ENCODE measurements at regions not wholly inside any gene's neighbourhood (a gene's known extent, or its start where the extent isn't known, plus 50 kb on each side); places are given as distances from the start of the nearest gene placed in this dataset.

- peaks cover 0 to 8% (median 0%) of the 10 kb centered on the region in 12 donors for H3K9me3 ChIP-seq
- TF ChIP-seq CTCF (IDR thresholded peaks at IDR 0.05) (no peak), POLR2A (IDR thresholded peaks at IDR 0.05) (no peak)
- H3K27ac ChIP-seq: no peak overlapping the region
- H3K4me3 ChIP-seq: no peak overlapping the region
- no peaks in the 10 kb centered on the region for H3K4me1 ChIP-seq
- ATAC-seq (no peak), DNase-seq (no peak)
- intact Hi-C loops (cut with DNase I): loop anchor here in 1 of 10 donors (2.0 kb wide), 1 partner anchor 53 kb away; no protein-coding TSS in a partner anchor
- WGBS, 4 donors: 92 to 98% (median 96%) methylated on average over 1 of the region's 1 CpG
- H3K36me3 ChIP-seq: no peaks in the 10 kb centered on the region
- H3K27me3 ChIP-seq: no peaks in the 10 kb centered on the region
Observed at GRCh38 chr21:15279482-15279881, 214.7 kb upstream of the NRIP1 start.

- Histone ChIP-seq H3K27me3 (no peaks in the 10 kb centered on the region), H3K9me3 (peaks cover 0 to 8% (median 0%) of the 10 kb centered on the region in 12 donors), H3K4me3 (no peak overlapping the region), H3K27ac (no peak overlapping the region), H3K4me1 (no peaks in the 10 kb centered on the region), H3K36me3 (no peaks in the 10 kb centered on the region)
- no peak for ATAC-seq
- intact Hi-C loops (cut with DNase I): no loop called here
- WGBS, 4 donors: 88 to 94% (median 89%) methylated on average over 3 of the region's 3 CpGs
- no peak for TF ChIP-seq POLR2A (IDR thresholded peaks at IDR 0.05)
- TF ChIP-seq CTCF (IDR thresholded peaks at IDR 0.05): no peak
- DNase-seq: no peak
Observed at GRCh38 chr21:15281714-15282113, 216.9 kb upstream of the NRIP1 start.

- WGBS, 4 donors: 94 to 98% (median 95%) methylated on average over 1 of the region's 1 CpG
- Histone ChIP-seq H3K4me1 (no peaks in the 10 kb centered on the region), H3K27ac (no peak overlapping the region), H3K9me3 (peaks cover 0 to 8% (median 0%) of the 10 kb centered on the region in 12 donors), H3K36me3 (no peaks in the 10 kb centered on the region), H3K27me3 (no peaks in the 10 kb centered on the region), H3K4me3 (no peak overlapping the region)
- no peak for TF ChIP-seq CTCF (IDR thresholded peaks at IDR 0.05)
- TF ChIP-seq POLR2A (IDR thresholded peaks at IDR 0.05): no peak
- intact Hi-C loops (cut with DNase I): no loop called here
- ATAC-seq (no peak), DNase-seq (no peak)
Observed at GRCh38 chr21:15282665-15283064, 217.9 kb upstream of the NRIP1 start.

- intact Hi-C loops (cut with DNase I): no loop called here
- Histone ChIP-seq H3K36me3 (no peaks in the 10 kb centered on the region), H3K9me3 (peaks cover 0 to 8% (median 0%) of the 10 kb centered on the region in 12 donors), H3K27me3 (no peaks in the 10 kb centered on the region), H3K4me3 (no peak overlapping the region), H3K4me1 (no peaks in the 10 kb centered on the region), H3K27ac (no peak overlapping the region)
- ATAC-seq (no peak), DNase-seq (no peak)
- TF ChIP-seq POLR2A (IDR thresholded peaks at IDR 0.05) (no peak), CTCF (IDR thresholded peaks at IDR 0.05) (no peak)
Observed at GRCh38 chr21:15283138-15283537, 218.3 kb upstream of the NRIP1 start.

All from heart left ventricle (tissue), 16 donors.